ENCODE measurements at regions not wholly inside any gene's neighbourhood (a gene's known extent, or its start where the extent isn't known, plus 50 kb on each side); places are given as distances from the start of the nearest gene placed in this dataset.

DNA sequence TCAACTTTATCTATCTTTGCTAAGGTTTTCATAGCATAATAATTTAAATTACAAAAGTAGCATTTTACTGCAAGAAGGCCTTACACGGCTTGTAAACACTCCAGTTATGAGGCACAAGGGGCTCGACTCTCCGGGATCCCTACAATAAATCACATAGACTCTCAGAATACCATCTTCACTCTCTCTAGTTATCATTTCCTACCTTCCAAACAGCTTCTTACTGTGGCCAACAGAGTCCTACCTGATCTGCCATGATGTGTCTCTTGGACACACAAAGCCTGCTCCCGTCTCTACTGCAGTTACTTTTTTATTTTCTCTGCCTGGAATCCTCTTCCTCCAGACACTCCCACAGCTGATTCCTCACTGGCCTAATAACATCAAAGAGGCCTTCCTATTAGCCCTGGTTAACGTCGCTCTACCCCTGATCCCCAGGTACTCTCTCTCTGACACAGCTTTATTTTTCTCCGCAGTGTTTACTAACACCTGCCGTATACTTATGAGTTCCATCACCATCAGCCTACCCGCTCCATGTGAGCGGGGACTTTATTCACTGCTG lies 559.6 kb upstream of the DIPK2B start:
- no peak for TF ChIP-seq CTCF (IDR thresholded peaks at IDR 0.05)
- no peak for TF ChIP-seq POLR2A (IDR thresholded peaks at IDR 0.05)
